HL-60 (cell line): ENCODE measurements at regions not wholly inside any gene's neighbourhood (a gene's known extent, or its start where the extent isn't known, plus 50 kb on each side); places are given as distances from the start of the nearest gene placed in this dataset.

Source experiments
- DNase-seq, 2 experiments: peaks; one replicate each; pipeline ENCODE4 v3.0.0-alpha.2; 2010 to 2020; ENCODE audit warnings: low read depth in 1 of 2, low spot score in 1 of 2
- H3K27ac ChIP-seq: fragments of 250-450 bp; sonication (Bioruptor Pico); replicated peaks from 2 replicates; pipeline ENCODE4 v1.5.1; 2020; ENCODE audit warnings: mild to moderate bottlenecking, moderate library complexity
- H3K27me3 ChIP-seq: fragments of 250-450 bp; sonication (Bioruptor Pico); 2 replicates; pipeline ENCODE4 v1.5.1; 2021; ENCODE audit warnings: mild to moderate bottlenecking, moderate library complexity; ENCODE audit not compliant: insufficient read depth, poor library complexity, severe bottlenecking
- H3K4me3 ChIP-seq: replicated peaks from 2 replicates; pipeline ENCODE4 v1.5.1; 2011; ENCODE audit warnings: mild to moderate bottlenecking, control low read depth, low read length; ENCODE audit not compliant: insufficient read depth
- GABPA ChIP-seq: IDR thresholded peaks from 2 replicates; pipeline ENCODE4 v1.6.1; 2012; ENCODE audit warnings: low read depth
- POLR2AphosphoS5 ChIP-seq: IDR thresholded peaks from 2 replicates; pipeline ENCODE4 v1.6.1; 2012; ENCODE audit warnings: low read depth
- SPI1 ChIP-seq: IDR thresholded peaks from 2 replicates; pipeline ENCODE4 v1.6.1; 2012; ENCODE audit warnings: low read depth, mild to moderate bottlenecking, borderline replicate concordance
- TF ChIP-seq, protein P1 (sequence below): IDR thresholded peaks from one replicate; pipeline ENCODE4 v1.5.1; 2011; ENCODE audit warnings: low read length, control low read depth, inconsistent platforms; ENCODE audit not compliant: insufficient read depth
- TF ChIP-seq, protein P2 (sequence below): IDR thresholded peaks from 2 replicates; pipeline ENCODE4 v1.6.1; 2012; ENCODE audit warnings: low read depth; ENCODE audit not compliant: insufficient replicate concordance

DNA sequence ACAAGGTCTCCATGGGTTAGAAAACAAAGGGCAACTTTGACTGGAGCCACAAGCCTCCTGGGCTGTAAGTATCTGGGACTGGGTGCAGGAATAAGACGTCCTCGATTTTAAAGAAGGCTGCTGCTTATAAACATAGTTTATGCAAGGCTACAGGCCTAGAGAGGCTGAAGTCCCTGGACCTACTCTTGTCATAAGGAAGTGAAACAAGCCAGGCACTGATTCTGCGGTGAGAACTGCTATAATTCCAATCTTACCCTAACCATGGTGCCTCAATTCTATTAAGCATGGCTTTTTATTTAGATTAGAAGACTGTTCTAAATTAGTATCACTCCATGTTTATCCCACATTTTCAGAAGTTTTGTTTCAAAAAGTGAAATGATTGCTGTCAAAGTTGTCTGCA lies 777.6 kb downstream of the PLOD2 start:
- H3K27me3 ChIP-seq = no peaks in the 10 kb centered on the region
- no peak for DNase-seq
- TF ChIP-seq GABPA (no peak), SPI1 (no peak), POLR2AphosphoS5 (no peak)
- TF ChIP-seq, protein P1, sequence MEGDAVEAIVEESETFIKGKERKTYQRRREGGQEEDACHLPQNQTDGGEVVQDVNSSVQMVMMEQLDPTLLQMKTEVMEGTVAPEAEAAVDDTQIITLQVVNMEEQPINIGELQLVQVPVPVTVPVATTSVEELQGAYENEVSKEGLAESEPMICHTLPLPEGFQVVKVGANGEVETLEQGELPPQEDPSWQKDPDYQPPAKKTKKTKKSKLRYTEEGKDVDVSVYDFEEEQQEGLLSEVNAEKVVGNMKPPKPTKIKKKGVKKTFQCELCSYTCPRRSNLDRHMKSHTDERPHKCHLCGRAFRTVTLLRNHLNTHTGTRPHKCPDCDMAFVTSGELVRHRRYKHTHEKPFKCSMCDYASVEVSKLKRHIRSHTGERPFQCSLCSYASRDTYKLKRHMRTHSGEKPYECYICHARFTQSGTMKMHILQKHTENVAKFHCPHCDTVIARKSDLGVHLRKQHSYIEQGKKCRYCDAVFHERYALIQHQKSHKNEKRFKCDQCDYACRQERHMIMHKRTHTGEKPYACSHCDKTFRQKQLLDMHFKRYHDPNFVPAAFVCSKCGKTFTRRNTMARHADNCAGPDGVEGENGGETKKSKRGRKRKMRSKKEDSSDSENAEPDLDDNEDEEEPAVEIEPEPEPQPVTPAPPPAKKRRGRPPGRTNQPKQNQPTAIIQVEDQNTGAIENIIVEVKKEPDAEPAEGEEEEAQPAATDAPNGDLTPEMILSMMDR = no peak
- TF ChIP-seq, protein P2, sequence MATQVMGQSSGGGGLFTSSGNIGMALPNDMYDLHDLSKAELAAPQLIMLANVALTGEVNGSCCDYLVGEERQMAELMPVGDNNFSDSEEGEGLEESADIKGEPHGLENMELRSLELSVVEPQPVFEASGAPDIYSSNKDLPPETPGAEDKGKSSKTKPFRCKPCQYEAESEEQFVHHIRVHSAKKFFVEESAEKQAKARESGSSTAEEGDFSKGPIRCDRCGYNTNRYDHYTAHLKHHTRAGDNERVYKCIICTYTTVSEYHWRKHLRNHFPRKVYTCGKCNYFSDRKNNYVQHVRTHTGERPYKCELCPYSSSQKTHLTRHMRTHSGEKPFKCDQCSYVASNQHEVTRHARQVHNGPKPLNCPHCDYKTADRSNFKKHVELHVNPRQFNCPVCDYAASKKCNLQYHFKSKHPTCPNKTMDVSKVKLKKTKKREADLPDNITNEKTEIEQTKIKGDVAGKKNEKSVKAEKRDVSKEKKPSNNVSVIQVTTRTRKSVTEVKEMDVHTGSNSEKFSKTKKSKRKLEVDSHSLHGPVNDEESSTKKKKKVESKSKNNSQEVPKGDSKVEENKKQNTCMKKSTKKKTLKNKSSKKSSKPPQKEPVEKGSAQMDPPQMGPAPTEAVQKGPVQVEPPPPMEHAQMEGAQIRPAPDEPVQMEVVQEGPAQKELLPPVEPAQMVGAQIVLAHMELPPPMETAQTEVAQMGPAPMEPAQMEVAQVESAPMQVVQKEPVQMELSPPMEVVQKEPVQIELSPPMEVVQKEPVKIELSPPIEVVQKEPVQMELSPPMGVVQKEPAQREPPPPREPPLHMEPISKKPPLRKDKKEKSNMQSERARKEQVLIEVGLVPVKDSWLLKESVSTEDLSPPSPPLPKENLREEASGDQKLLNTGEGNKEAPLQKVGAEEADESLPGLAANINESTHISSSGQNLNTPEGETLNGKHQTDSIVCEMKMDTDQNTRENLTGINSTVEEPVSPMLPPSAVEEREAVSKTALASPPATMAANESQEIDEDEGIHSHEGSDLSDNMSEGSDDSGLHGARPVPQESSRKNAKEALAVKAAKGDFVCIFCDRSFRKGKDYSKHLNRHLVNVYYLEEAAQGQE = no peak
- no peak overlapping the region for H3K4me3 ChIP-seq
- no peak overlapping the region for H3K27ac ChIP-seq

DNA sequence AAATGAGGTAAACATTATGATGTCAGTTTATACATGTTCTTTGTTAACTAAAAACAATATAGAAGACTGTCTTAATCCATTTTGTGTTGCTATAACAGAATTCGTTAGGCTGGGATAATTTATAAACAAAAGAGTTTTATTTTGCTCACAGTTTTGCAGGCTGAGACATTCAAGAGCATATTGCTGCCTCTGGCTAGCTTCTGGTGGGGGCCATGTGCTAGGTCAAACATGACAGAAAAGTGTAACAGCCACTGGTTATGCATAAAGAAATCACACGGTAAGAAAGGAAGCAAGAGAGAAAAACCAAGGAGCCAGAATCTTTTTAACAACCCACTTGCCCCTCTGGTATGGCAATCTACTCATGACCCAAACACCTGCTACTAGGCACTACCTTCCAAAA lies 776.7 kb downstream of the PLOD2 start:
- no peak overlapping the region for H3K27ac ChIP-seq
- DNase-seq = no peak
- TF ChIP-seq, protein P2 = no peak
- TF ChIP-seq POLR2AphosphoS5 (no peak), GABPA (no peak), SPI1 (no peak)
- TF ChIP-seq, protein P1 = no peak

DNA sequence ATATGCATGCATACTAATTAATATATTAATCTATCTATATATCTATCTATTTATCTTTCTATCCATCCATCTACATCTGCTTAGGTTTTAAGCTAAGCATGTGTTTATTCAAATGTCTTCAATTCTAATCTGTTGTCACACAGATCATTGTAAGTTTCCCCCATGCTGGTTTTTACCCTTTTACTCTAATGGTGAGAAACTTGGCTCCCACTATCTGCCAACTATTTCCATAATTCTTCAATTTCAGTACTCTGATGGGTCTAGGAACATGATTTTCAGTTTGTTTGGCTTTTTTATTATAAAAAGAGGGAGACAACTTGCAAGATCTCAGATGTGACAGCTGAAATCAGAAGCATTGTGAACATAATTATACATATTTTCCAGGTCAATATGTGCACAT lies 773.8 kb downstream of the PLOD2 start:
- Histone ChIP-seq H3K4me3 (no peak overlapping the region), H3K27me3 (no peaks in the 10 kb centered on the region), H3K27ac (no peak overlapping the region)
- DNase-seq = no peak
- TF ChIP-seq POLR2AphosphoS5 = no peak
- TF ChIP-seq, protein P1 = no peak
- TF ChIP-seq, protein P2 = no peak
- TF ChIP-seq GABPA = no peak
- TF ChIP-seq SPI1 = no peak

More for the DNA sequence above, 776.7 kb downstream of the PLOD2 start:
- no peak overlapping the region for H3K4me3 ChIP-seq
- no peaks in the 10 kb centered on the region for H3K27me3 ChIP-seq
